ENCODE measurements at regions not wholly inside any gene's neighbourhood (a gene's known extent, or its start where the extent isn't known, plus 50 kb on each side); places are given as distances from the start of the nearest gene placed in this dataset.

DNA sequence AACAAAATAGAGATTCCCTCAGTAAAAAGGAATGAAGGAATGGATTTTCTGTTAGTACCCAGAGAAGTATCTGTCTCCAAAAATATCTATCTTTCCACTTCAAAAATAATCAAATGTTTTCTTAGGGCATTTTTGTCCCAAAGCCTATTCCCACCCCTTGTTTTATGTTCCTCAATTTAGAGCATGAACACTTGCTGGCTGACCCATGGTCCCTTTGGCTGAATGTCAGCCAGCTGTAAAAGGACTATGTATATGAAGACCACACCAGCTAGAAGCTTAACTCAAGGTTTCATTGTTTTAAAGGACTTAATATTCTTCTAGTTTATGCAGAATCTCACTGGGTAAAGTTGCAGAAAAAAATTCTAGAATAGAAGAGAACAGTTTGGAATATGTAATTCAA lies 931.2 kb downstream of the MCTP2 start:
- TF ChIP-seq, protein P1, sequence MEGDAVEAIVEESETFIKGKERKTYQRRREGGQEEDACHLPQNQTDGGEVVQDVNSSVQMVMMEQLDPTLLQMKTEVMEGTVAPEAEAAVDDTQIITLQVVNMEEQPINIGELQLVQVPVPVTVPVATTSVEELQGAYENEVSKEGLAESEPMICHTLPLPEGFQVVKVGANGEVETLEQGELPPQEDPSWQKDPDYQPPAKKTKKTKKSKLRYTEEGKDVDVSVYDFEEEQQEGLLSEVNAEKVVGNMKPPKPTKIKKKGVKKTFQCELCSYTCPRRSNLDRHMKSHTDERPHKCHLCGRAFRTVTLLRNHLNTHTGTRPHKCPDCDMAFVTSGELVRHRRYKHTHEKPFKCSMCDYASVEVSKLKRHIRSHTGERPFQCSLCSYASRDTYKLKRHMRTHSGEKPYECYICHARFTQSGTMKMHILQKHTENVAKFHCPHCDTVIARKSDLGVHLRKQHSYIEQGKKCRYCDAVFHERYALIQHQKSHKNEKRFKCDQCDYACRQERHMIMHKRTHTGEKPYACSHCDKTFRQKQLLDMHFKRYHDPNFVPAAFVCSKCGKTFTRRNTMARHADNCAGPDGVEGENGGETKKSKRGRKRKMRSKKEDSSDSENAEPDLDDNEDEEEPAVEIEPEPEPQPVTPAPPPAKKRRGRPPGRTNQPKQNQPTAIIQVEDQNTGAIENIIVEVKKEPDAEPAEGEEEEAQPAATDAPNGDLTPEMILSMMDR (conservative IDR thresholded peaks at IDR 0.05 in 1 of 2, IDR thresholded peaks at IDR 0.05 in 1 of 2; ENCODE audit: extremely low read depth in 1 of 2, insufficient read depth in 1 of 2, low read depth in 1 of 2, low read length in 2 of 2) = no peak
- no peak for TF ChIP-seq EZH2 (IDR thresholded peaks at IDR 0.05; ENCODE audit: borderline replicate concordance, low read length)
